ENCODE measurements at regions not wholly inside any gene's neighbourhood (a gene's known extent, or its start where the extent isn't known, plus 50 kb on each side); places are given as distances from the start of the nearest gene placed in this dataset.

GRCh38 chr3:180181387-180181786, 144.7 kb upstream of the PEX5L start:
- Histone ChIP-seq H3K27me3 (ENCODE audit: insufficient read depth, low read length) (no peaks in the 10 kb centered on the region), H3K9ac (ENCODE audit: low read length) (no peak overlapping the region), H3K27ac (ENCODE audit: low read depth, low read length, poor library complexity, severe bottlenecking) (no peak overlapping the region), H3K4me2 (ENCODE audit: low read length) (no peak overlapping the region), H3K4me3 (ENCODE audit: low read depth, low read length, poor library complexity, severe bottlenecking) (no peak overlapping the region), H3F3A (ENCODE audit: insufficient read depth, low read length) (no peaks in the 10 kb centered on the region), H3K9me3 (ENCODE audit: low read length) (no peaks in the 10 kb centered on the region), H2AFZ (ENCODE audit: low read length) (no peak overlapping the region), H3K36me3 (ENCODE audit: insufficient read depth, low read length) (no peaks in the 10 kb centered on the region), H3K9me2 (ENCODE audit: low read depth, low read length) (no peaks in the 10 kb centered on the region), H3K79me2 (ENCODE audit: insufficient read depth, low read length) (no peaks in the 10 kb centered on the region), H3K4me1 (ENCODE audit: insufficient read depth, low read length, severe bottlenecking) (no peaks in the 10 kb centered on the region), H4K20me1 (ENCODE audit: insufficient read depth, low read length) (no peaks in the 10 kb centered on the region)
- TF ChIP-seq EZH2 (IDR thresholded peaks at IDR 0.05; ENCODE audit: borderline replicate concordance, low read length) (no peak), CTCF (IDR thresholded peaks at IDR 0.05; ENCODE audit: low read length) (no peak)

- Histone ChIP-seq H3K9me3 (ENCODE audit: low read length) (no peaks in the 10 kb centered on the region), H3K9me2 (ENCODE audit: low read depth, low read length) (no peaks in the 10 kb centered on the region), H3K27ac (ENCODE audit: low read depth, low read length, poor library complexity, severe bottlenecking) (no peak overlapping the region), H3F3A (ENCODE audit: insufficient read depth, low read length) (no peaks in the 10 kb centered on the region), H3K4me3 (ENCODE audit: low read depth, low read length, poor library complexity, severe bottlenecking) (no peak overlapping the region), H3K4me1 (ENCODE audit: insufficient read depth, low read length, severe bottlenecking) (no peaks in the 10 kb centered on the region), H3K79me2 (ENCODE audit: insufficient read depth, low read length) (no peaks in the 10 kb centered on the region), H3K9ac (ENCODE audit: low read length) (no peak overlapping the region), H2AFZ (ENCODE audit: low read length) (no peak overlapping the region), H4K20me1 (ENCODE audit: insufficient read depth, low read length) (no peaks in the 10 kb centered on the region), H3K36me3 (ENCODE audit: insufficient read depth, low read length) (no peaks in the 10 kb centered on the region), H3K4me2 (ENCODE audit: low read length) (no peak overlapping the region), H3K27me3 (ENCODE audit: insufficient read depth, low read length) (no peaks in the 10 kb centered on the region)
- TF ChIP-seq EZH2 (IDR thresholded peaks at IDR 0.05; ENCODE audit: borderline replicate concordance, low read length): no peak
Measured at GRCh38 chr3:180183346-180183745, 146.6 kb upstream of the PEX5L start.

GRCh38 chr3:180184816-180185215, 148.1 kb upstream of the PEX5L start:
- Histone ChIP-seq H2AFZ (ENCODE audit: low read length) (no peak overlapping the region), H3F3A (ENCODE audit: insufficient read depth, low read length) (no peaks in the 10 kb centered on the region), H3K9me3 (ENCODE audit: low read length) (no peaks in the 10 kb centered on the region), H3K9ac (ENCODE audit: low read length) (no peak overlapping the region), H3K4me2 (ENCODE audit: low read length) (no peak overlapping the region), H3K4me1 (ENCODE audit: insufficient read depth, low read length, severe bottlenecking) (no peaks in the 10 kb centered on the region), H3K9me2 (ENCODE audit: low read depth, low read length) (no peaks in the 10 kb centered on the region), H3K27ac (ENCODE audit: low read depth, low read length, poor library complexity, severe bottlenecking) (no peak overlapping the region), H3K79me2 (ENCODE audit: insufficient read depth, low read length) (no peaks in the 10 kb centered on the region), H3K36me3 (ENCODE audit: insufficient read depth, low read length) (no peaks in the 10 kb centered on the region), H3K4me3 (ENCODE audit: low read depth, low read length, poor library complexity, severe bottlenecking) (no peak overlapping the region), H3K27me3 (ENCODE audit: insufficient read depth, low read length) (no peaks in the 10 kb centered on the region), H4K20me1 (ENCODE audit: insufficient read depth, low read length) (no peaks in the 10 kb centered on the region)
- TF ChIP-seq EZH2 (IDR thresholded peaks at IDR 0.05; ENCODE audit: borderline replicate concordance, low read length) (no peak), CTCF (IDR thresholded peaks at IDR 0.05; ENCODE audit: low read length) (no peak)

- H3F3A ChIP-seq (ENCODE audit: insufficient read depth, low read length): no peaks in the 10 kb centered on the region
- H2AFZ ChIP-seq (ENCODE audit: low read length): no peak overlapping the region
- H3K4me3 ChIP-seq (ENCODE audit: low read depth, low read length, poor library complexity, severe bottlenecking): no peak overlapping the region
- H3K4me1 ChIP-seq (ENCODE audit: insufficient read depth, low read length, severe bottlenecking): no peaks in the 10 kb centered on the region
- TF ChIP-seq CTCF (IDR thresholded peaks at IDR 0.05; ENCODE audit: low read length): no peak
- TF ChIP-seq EZH2 (IDR thresholded peaks at IDR 0.05; ENCODE audit: borderline replicate concordance, low read length): no peak
- H3K9me2 ChIP-seq (ENCODE audit: low read depth, low read length): no peaks in the 10 kb centered on the region
- H4K20me1 ChIP-seq (ENCODE audit: insufficient read depth, low read length): no peaks in the 10 kb centered on the region
- H3K9me3 ChIP-seq (ENCODE audit: low read length): no peaks in the 10 kb centered on the region
- H3K4me2 ChIP-seq (ENCODE audit: low read length): no peak overlapping the region
- H3K27ac ChIP-seq (ENCODE audit: low read depth, low read length, poor library complexity, severe bottlenecking): no peak overlapping the region
- no peaks in the 10 kb centered on the region for H3K79me2 ChIP-seq (ENCODE audit: insufficient read depth, low read length)
- H3K9ac ChIP-seq (ENCODE audit: low read length): no peak overlapping the region
- H3K36me3 ChIP-seq (ENCODE audit: insufficient read depth, low read length): no peaks in the 10 kb centered on the region
- H3K27me3 ChIP-seq (ENCODE audit: insufficient read depth, low read length): no peaks in the 10 kb centered on the region
Measured at GRCh38 chr3:180185650-180186049, 148.9 kb upstream of the PEX5L start.

All from OCI-LY1 (cell line).